Gastrocnemius medialis (tissue), 4 donors: ENCODE measurements at regions not wholly inside any gene's neighbourhood (a gene's known extent, or its start where the extent isn't known, plus 50 kb on each side); places are given as distances from the start of the nearest gene placed in this dataset.

Experiments used
- POLR2A ChIP-seq, 2 donors: fragments of 450-650 bp; IDR thresholded peaks; one replicate each; pipeline ENCODE4 v1.6.1; 2017; ENCODE audit warnings: antibody characterized with exemption in 2 of 2, mild to moderate bottlenecking in 2 of 2, moderate library complexity in 2 of 2
- TF ChIP-seq, protein P1 (sequence below), 5 experiments: fragments of 450-650 bp in 3 of 5; fragments of 200-600 bp in 2 of 5; sonication (generic) in 2 of 5; IDR thresholded peaks in 4 of 5; conservative IDR thresholded peaks in 1 of 5; 1 replicate in 4 of 5; 2 replicates in 1 of 5; pipeline ENCODE4 v1.5.1; 2016 to 2019; ENCODE audit warnings: antibody characterized with exemption in 5 of 5, mild to moderate bottlenecking in 3 of 5, moderate library complexity in 3 of 5

GRCh38 chr9:38119560-38120236, 50.7 kb upstream of the SHB start:
- TF ChIP-seq, protein P1, sequence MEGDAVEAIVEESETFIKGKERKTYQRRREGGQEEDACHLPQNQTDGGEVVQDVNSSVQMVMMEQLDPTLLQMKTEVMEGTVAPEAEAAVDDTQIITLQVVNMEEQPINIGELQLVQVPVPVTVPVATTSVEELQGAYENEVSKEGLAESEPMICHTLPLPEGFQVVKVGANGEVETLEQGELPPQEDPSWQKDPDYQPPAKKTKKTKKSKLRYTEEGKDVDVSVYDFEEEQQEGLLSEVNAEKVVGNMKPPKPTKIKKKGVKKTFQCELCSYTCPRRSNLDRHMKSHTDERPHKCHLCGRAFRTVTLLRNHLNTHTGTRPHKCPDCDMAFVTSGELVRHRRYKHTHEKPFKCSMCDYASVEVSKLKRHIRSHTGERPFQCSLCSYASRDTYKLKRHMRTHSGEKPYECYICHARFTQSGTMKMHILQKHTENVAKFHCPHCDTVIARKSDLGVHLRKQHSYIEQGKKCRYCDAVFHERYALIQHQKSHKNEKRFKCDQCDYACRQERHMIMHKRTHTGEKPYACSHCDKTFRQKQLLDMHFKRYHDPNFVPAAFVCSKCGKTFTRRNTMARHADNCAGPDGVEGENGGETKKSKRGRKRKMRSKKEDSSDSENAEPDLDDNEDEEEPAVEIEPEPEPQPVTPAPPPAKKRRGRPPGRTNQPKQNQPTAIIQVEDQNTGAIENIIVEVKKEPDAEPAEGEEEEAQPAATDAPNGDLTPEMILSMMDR (IDR thresholded peaks at IDR 0.05 in 4 of 5, conservative IDR thresholded peaks at IDR 0.05 in 1 of 5), result no peak
- TF ChIP-seq POLR2A (IDR thresholded peaks at IDR 0.05), result no peak
